ENCODE measurements at regions not wholly inside any gene's neighbourhood (a gene's known extent, or its start where the extent isn't known, plus 50 kb on each side); places are given as distances from the start of the nearest gene placed in this dataset.

- H3K4me3 ChIP-seq, result no peak overlapping the region
- H3K27me3 ChIP-seq, result no peaks in the 10 kb centered on the region
- no peak overlapping the region for H3K27ac ChIP-seq
- H3K36me3 ChIP-seq, result peaks cover 0 to 4% (median 0%) of the 10 kb centered on the region in 4 donors
- WGBS, 2 donors, result 30% methylated on average over 3 of the region's 3 CpGs
- DNase-seq (no peak), ATAC-seq (ENCODE audit: low FRiP score in 2 of 2) (no peak)
- no peak for TF ChIP-seq EP300 (IDR thresholded peaks at IDR 0.05)
- no peak for TF ChIP-seq POLR2AphosphoS5 (IDR thresholded peaks at IDR 0.05)
- no peak for TF ChIP-seq CTCF (IDR thresholded peaks at IDR 0.05)
- no peak for TF ChIP-seq POLR2A (IDR thresholded peaks at IDR 0.05)
- no peaks in the 10 kb centered on the region for H3K9me3 ChIP-seq
- peaks cover 47 to 58% (median 55%) of the 10 kb centered on the region in 4 donors for H3K4me1 ChIP-seq
Measured at GRCh38 chr13:50119591-50119990, 104.3 kb downstream of the KCNRG start.

GRCh38 chr13:50122455-50122854, 107.2 kb downstream of the KCNRG start:
- no peak for ATAC-seq (ENCODE audit: low FRiP score in 2 of 2)
- peak overlapping the region; percentile 98 to 100 (median 100) for H3K27ac ChIP-seq
- 93 to 100% methylated on average over 1 of the region's 1 CpG for whole genome bisulfite sequencing, 2 donors

GRCh38 chr13:50123002-50123401, 107.8 kb downstream of the KCNRG start:
- DNase-seq (no peak), ATAC-seq (ENCODE audit: low FRiP score in 2 of 2) (no peak)
- TF ChIP-seq CTCF (IDR thresholded peaks at IDR 0.05) (no peak), POLR2AphosphoS5 (IDR thresholded peaks at IDR 0.05) (no peak), EP300 (IDR thresholded peaks at IDR 0.05) (no peak), POLR2A (IDR thresholded peaks at IDR 0.05) (no peak)
- Histone ChIP-seq H3K27ac (peak overlapping the region; percentile 98 to 100 (median 100)), H3K9me3 (no peaks in the 10 kb centered on the region), H3K4me3 (peak overlapping the region in 2 of 4 donors; percentile 73 to 88), H3K4me1 (peaks cover 32 to 50% (median 42%) of the 10 kb centered on the region in 4 donors), H3K36me3 (peaks cover 0 to 4% (median 0%) of the 10 kb centered on the region in 4 donors), H3K27me3 (no peaks in the 10 kb centered on the region)
- 57 to 61% methylated on average over 3 of the region's 3 CpGs for WGBS, 2 donors

More at GRCh38 chr13:50122455-50122854, 107.2 kb downstream of the KCNRG start:
- TF ChIP-seq POLR2A (IDR thresholded peaks at IDR 0.05), result no peak
- no peak for TF ChIP-seq EP300 (IDR thresholded peaks at IDR 0.05)
- TF ChIP-seq POLR2AphosphoS5 (IDR thresholded peaks at IDR 0.05), result no peak
- no peak for TF ChIP-seq CTCF (IDR thresholded peaks at IDR 0.05)
- Histone ChIP-seq H3K27me3 (no peaks in the 10 kb centered on the region), H3K4me1 (peaks cover 32 to 45% (median 40%) of the 10 kb centered on the region in 4 donors), H3K36me3 (peaks cover 0 to 4% (median 0%) of the 10 kb centered on the region in 4 donors), H3K4me3 (peak overlapping the region in 1 of 4 donors; percentile 8), H3K9me3 (no peaks in the 10 kb centered on the region)
- DNase-seq, result no peak

GRCh38 chr13:50123515-50123861, 108.2 kb downstream of the KCNRG start:
- ATAC-seq (ENCODE audit: low FRiP score in 2 of 2) (no peak), DNase-seq (no peak)
- H3K4me1 ChIP-seq, result peaks cover 32 to 51% (median 42%) of the 10 kb centered on the region in 4 donors
- TF ChIP-seq EP300 (IDR thresholded peaks at IDR 0.05), result no peak
- no peak for TF ChIP-seq POLR2A (IDR thresholded peaks at IDR 0.05)
- no peak for TF ChIP-seq POLR2AphosphoS5 (IDR thresholded peaks at IDR 0.05)
- TF ChIP-seq CTCF (IDR thresholded peaks at IDR 0.05), result no peak
- WGBS, 2 donors, result 3 to 8% methylated on average over 13 of the region's 13 CpGs
- peak overlapping the region; percentile 73 to 99 (median 90) for H3K4me3 ChIP-seq
- no peaks in the 10 kb centered on the region for H3K9me3 ChIP-seq
- H3K27ac ChIP-seq, result peak overlapping the region; percentile 98 to 100 (median 100)
- no peaks in the 10 kb centered on the region for H3K27me3 ChIP-seq
- peaks cover 0 to 4% (median 0%) of the 10 kb centered on the region in 4 donors for H3K36me3 ChIP-seq
